Thyroid gland (tissue), 4 donors: ENCODE measurements at regions not wholly inside any gene's neighbourhood (a gene's known extent, or its start where the extent isn't known, plus 50 kb on each side); places are given as distances from the start of the nearest gene placed in this dataset.

Experiments used
- DNase-seq, 2 donors: peaks; one replicate each; pipeline ENCODE4 v3.0.0-alpha.2; 2019
- H3K27ac ChIP-seq, 3 donors: fragments of 200-600 bp; sonication (generic); 1 replicate in 2 of 3; 2 replicates in 1 of 3; pipeline ENCODE4 v1.5.1; 2016 to 2019; ENCODE audit warnings: mild to moderate bottlenecking in 1 of 3, moderate library complexity in 1 of 3
- H3K27me3 ChIP-seq: fragments of 200-600 bp; sonication (generic); one replicate; pipeline ENCODE4 v1.5.1; 2019
- H3K36me3 ChIP-seq, 2 donors: fragments of 200-600 bp; sonication (generic); one replicate each; pipeline ENCODE4 v1.5.1; 2016 to 2019
- H3K4me1 ChIP-seq, 2 donors: fragments of 200-600 bp; sonication (generic); one replicate each; pipeline ENCODE4 v1.5.1; 2017 to 2019
- H3K4me3 ChIP-seq, 3 donors: fragments of 200-600 bp; sonication (generic); replicated peaks in 1 of 3; 1 replicate in 2 of 3; 2 replicates in 1 of 3; pipeline ENCODE4 v1.5.1; 2016; ENCODE audit warnings: mild to moderate bottlenecking in 1 of 3
- H3K9me3 ChIP-seq: fragments of 200-600 bp; sonication (generic); one replicate; pipeline ENCODE4 v1.5.1; 2017
- CTCF ChIP-seq, 6 experiments: fragments of 200-600 bp in 3 of 6; fragments of 450-650 bp in 3 of 6; sonication (generic) in 3 of 6; IDR thresholded peaks; one replicate each; pipeline ENCODE4 v1.5.1; 2016 to 2019; ENCODE audit warnings: antibody characterized with exemption in 6 of 6, mild to moderate bottlenecking in 2 of 6, inconsistent platforms in 1 of 6, moderate library complexity in 1 of 6
- POLR2A ChIP-seq, 2 donors: fragments of 450-650 bp; IDR thresholded peaks; one replicate each; pipeline ENCODE4 v1.6.1; 2017; ENCODE audit warnings: antibody characterized with exemption in 2 of 2, mild to moderate bottlenecking in 2 of 2, moderate library complexity in 1 of 2
- WGBS, 2 donors: methylation state at CpG; one replicate each; pipeline ENCODE4 v1.1.5; 2017; 5-methylcytosine and 5-hydroxymethylcytosine counted together
- intact Hi-C: fragments of 100-400 bp; cut with DNase I; formaldehyde crosslinking; loops from one replicate; pipeline ENCODE4 v1.15.1; 2023

- no peaks in the 10 kb centered on the region for H3K9me3 ChIP-seq
- H3K27me3 ChIP-seq, result no peaks in the 10 kb centered on the region
- H3K4me3 ChIP-seq, result no peak overlapping the region
- TF ChIP-seq CTCF (IDR thresholded peaks at IDR 0.05), result no peak
- no peak for TF ChIP-seq POLR2A (IDR thresholded peaks at IDR 0.05)
- H3K27ac ChIP-seq, result no peak overlapping the region
- 93 to 95% methylated on average over 5 of the region's 5 CpGs for WGBS, 2 donors
- intact Hi-C loops, result no loop called here
- H3K4me1 ChIP-seq, result peaks cover 0 to 4% of the 10 kb centered on the region in 2 donors
- no peaks in the 10 kb centered on the region for H3K36me3 ChIP-seq
- DNase-seq, result no peak
Observed at GRCh38 chr1:47569261-47569660, 131.4 kb downstream of the FOXD2 start.

- Histone ChIP-seq H3K4me3 (no peak overlapping the region), H3K9me3 (no peaks in the 10 kb centered on the region), H3K4me1 (peaks cover 0 to 4% of the 10 kb centered on the region in 2 donors), H3K36me3 (no peaks in the 10 kb centered on the region), H3K27me3 (no peaks in the 10 kb centered on the region), H3K27ac (no peak overlapping the region)
- WGBS, 2 donors, result 31 to 32% methylated on average over 9 of the region's 9 CpGs
- intact Hi-C loops, result no loop called here
- peak; percentile 50 to 55 for DNase-seq
- TF ChIP-seq CTCF (IDR thresholded peaks at IDR 0.05) (peak in 3 of 6 experiments; percentile 33 to 44 (median 41)), POLR2A (IDR thresholded peaks at IDR 0.05) (no peak)
Observed at GRCh38 chr1:47569681-47570470, 132.0 kb downstream of the FOXD2 start.

- DNase-seq, result no peak
- 88 to 100% methylated on average over 5 of the region's 5 CpGs for WGBS, 2 donors
- Histone ChIP-seq H3K36me3 (no peaks in the 10 kb centered on the region), H3K27me3 (no peaks in the 10 kb centered on the region), H3K27ac (no peak overlapping the region), H3K4me3 (no peak overlapping the region), H3K4me1 (peaks cover 0 to 4% of the 10 kb centered on the region in 2 donors), H3K9me3 (no peaks in the 10 kb centered on the region)
- intact Hi-C loops, result no loop called here
- TF ChIP-seq CTCF (IDR thresholded peaks at IDR 0.05), result no peak
- no peak for TF ChIP-seq POLR2A (IDR thresholded peaks at IDR 0.05)
Observed at GRCh38 chr1:47571161-47571560, 133.3 kb downstream of the FOXD2 start.

GRCh38 chr1:47571952-47572351 lies 134.1 kb downstream of the FOXD2 start:
- Histone ChIP-seq H3K27me3 (no peaks in the 10 kb centered on the region), H3K4me1 (peaks cover 0 to 4% of the 10 kb centered on the region in 2 donors), H3K9me3 (no peaks in the 10 kb centered on the region), H3K27ac (no peak overlapping the region), H3K36me3 (no peaks in the 10 kb centered on the region), H3K4me3 (no peak overlapping the region)
- intact Hi-C loops, result no loop called here
- DNase-seq, result no peak
- TF ChIP-seq CTCF (IDR thresholded peaks at IDR 0.05), result no peak
- no peak for TF ChIP-seq POLR2A (IDR thresholded peaks at IDR 0.05)
- 97 to 99% methylated on average over 2 of the region's 2 CpGs for WGBS, 2 donors

- Histone ChIP-seq H3K4me3 (no peak overlapping the region), H3K27me3 (no peaks in the 10 kb centered on the region), H3K36me3 (no peaks in the 10 kb centered on the region), H3K27ac (no peak overlapping the region), H3K9me3 (no peaks in the 10 kb centered on the region), H3K4me1 (peaks cover 0 to 4% of the 10 kb centered on the region in 2 donors)
- no peak for DNase-seq
- WGBS, 2 donors, result 66 to 80% methylated on average over 7 to 8 of the region's 13 CpGs
- TF ChIP-seq CTCF (IDR thresholded peaks at IDR 0.05), result no peak
- no peak for TF ChIP-seq POLR2A (IDR thresholded peaks at IDR 0.05)
- intact Hi-C loops, result no loop called here
Observed at GRCh38 chr1:47572731-47573430, 135.0 kb downstream of the FOXD2 start.
